Stimulated activated naive CD8-positive, alpha-beta T cell treated with anti-CD3 and anti-CD28 coated beads, Interleukin-15, Interleukin-2, amounts not matched to agents 100 U/mL and 50 U/mL, for 24 hours (primary cell): ENCODE measurements at regions not wholly inside any gene's neighbourhood (a gene's known extent, or its start where the extent isn't known, plus 50 kb on each side); places are given as distances from the start of the nearest gene placed in this dataset.

Experiments used
- ATAC-seq: fragments of 150-1000 bp; cut with Tn5 transposase; one replicate; pipeline ENCODE4 v1.10.0; 2021
- DNase-seq: peaks from one replicate; pipeline ENCODE4 v3.0.0; 2021

DNA sequence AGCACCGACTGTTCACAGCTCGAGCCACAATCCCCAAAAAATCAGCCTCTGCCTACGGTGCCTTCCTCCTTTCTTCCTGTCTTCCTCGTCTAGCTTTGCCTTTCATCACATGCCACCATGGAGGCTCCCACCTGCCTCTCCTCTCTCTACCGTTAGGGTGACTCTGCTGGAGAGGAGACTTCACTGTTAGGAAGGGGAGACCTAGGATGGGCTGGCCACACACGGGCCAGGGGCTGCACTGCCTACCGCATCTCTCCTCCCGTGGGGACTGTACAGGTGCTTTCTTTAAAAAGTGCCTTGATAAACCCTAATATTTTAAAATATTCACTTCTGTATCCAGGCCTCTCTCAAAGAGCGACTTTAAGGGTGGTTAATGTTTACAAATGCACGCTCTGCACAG, 1104.7 kb downstream of the BCL11B start:
- DNase-seq (no peak), ATAC-seq (no peak)

GRCh38 chr14:98167705-98168104, 1104.3 kb downstream of the BCL11B start:
- ATAC-seq (no peak), DNase-seq (peak; percentile 52)

DNA sequence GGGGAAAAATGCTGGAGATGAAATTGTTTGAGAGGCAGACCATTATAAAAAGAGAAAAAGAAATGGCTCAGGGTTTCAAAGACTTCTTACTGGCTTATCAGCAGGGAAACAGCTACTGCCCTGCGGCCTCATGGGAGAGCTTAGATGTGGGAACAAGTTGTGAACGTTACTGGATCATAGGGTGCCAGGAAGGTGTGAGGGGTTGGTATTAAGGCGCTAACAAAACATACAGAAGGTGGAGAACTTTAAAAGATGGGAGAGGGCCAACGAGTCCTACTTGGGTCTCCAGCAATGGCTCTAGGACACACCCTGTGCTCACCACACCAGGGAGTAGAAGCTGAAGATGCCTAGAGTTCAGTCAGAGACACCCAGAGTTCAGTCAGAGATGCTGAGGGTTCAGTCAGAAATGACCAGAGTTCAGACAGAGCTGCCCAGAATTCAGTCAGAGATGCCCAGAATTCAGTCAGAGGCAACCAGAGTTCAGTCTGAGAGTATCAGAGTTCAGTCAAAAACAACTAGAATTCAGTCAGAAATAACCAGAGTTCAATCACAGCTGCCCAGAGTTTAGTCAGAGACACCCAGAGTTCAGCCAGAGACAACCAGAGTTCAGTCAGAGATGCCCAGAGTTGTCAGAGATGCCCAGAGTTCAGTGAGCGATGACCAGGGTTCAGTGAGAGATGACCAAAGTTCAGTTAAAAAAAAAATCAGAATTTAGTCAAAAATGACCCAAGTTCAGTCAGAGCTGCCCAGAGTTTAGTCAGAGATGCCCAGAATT, 1103.6 kb downstream of the BCL11B start:
- no peak for ATAC-seq
- DNase-seq, result no peak

DNA sequence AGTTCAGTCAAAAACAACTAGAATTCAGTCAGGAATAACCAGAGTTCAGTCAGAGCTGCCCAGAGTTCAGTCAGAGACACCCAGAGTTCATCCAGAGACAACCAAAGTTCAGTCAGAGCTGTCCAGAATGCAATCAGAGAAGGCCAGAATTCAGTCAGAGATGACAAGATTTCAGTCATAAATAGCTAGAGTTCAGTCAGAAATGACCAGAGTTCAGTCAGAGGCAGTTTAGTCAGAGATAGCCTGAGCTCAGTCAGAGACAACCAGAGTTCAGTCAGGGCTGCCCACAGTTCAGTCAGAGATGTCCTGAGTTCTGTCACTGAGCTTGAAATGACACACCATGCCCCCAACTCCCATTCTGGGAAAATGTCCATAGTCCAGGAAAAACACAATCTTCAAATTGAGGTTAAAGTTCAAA, 1102.8 kb downstream of the BCL11B start:
- DNase-seq, result no peak
- peak; percentile 62 for ATAC-seq

- ATAC-seq (no peak), DNase-seq (no peak)
Measured at GRCh38 chr14:98170575-98170974, 1101.4 kb downstream of the BCL11B start.

- DNase-seq (peak; percentile 53), ATAC-seq (peak; percentile 15)
Measured at GRCh38 chr14:98171654-98172053, 1100.3 kb downstream of the BCL11B start.

- ATAC-seq, result no peak
- DNase-seq, result no peak
Measured at GRCh38 chr14:98172243-98172778, 1099.7 kb downstream of the BCL11B start.

DNA sequence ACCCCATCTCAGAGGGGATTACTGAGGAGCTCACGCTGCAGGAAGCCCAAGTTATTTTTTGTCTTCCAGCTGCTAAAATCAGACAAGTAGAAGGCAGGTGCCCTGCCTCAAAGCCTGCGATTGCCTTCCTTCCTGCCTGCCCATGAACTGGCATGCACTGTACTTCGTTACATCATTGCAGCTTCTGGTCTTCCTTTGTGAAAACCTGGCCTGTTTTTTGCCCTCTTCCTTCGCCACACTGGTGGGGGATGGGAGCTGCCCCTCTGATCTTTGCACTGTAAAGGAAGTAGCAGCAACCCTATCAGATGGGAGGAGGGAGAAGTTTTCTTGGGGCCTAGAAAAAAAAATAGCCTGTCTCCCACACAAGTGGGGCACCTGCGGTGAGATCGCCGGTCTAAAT, 1098.7 kb downstream of the BCL11B start:
- peak; percentile 59 for DNase-seq
- no peak for ATAC-seq

DNA sequence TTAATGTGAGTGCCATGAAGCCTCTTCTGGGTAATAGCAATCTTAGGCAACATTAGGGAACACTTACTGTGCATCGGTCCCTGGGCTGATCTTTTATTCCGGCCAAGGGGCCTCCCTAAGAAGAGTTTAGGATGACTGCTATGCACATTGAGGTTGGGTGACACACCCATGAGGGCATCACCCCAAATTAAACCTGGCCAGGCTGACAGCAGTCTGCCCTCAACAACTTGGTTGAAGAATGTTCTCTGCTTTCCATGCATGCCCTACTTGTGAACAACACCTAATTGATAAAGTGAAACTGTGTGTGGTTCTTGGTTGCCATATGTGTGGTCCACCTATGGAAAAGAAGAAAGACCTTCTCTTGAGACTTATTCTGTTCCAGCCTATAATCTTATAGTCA, 1098.0 kb downstream of the BCL11B start:
- DNase-seq, result peak; percentile 61
- peak; percentile 26 for ATAC-seq

DNA sequence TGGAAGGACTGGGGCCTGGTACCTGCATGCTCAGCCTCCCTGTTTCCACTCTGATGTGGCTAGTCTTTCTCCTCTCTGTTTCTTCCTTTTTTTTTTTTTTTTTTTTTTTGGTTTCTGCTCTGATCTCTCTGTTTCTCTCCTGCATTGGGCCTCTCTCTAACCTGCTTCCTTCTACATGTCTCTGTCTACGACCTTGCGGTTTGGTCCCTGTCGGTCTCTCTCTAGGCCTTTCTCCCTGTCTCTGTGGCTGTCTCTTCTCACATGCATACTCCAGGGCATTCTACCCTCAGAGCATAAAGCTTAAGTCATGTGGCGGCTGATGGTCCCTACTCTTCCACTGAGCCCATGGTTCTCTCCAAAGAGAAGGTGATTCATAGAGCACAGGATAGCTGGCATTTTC, 1096.6 kb downstream of the BCL11B start:
- DNase-seq (no peak), ATAC-seq (no peak)

DNA sequence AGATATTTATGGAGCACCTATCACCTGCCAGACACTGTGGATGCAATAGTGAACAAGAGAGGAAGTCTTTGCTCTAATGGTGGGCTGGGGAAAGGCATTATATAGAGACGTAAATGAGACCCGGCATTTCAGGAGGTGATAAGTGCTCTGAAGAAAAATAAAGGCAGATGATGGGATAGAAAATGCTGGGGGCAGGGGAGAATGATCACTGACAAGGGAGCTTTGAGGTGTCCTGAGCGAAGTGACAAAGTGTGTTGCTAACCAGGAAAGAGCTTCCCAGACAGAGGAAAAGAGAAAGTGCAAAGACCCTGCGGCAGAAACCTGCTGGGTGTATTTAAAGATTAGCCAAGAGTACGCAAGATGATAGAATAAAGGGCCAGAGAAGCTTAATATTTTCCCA, 1096.1 kb downstream of the BCL11B start:
- ATAC-seq, result no peak
- DNase-seq, result no peak

DNA sequence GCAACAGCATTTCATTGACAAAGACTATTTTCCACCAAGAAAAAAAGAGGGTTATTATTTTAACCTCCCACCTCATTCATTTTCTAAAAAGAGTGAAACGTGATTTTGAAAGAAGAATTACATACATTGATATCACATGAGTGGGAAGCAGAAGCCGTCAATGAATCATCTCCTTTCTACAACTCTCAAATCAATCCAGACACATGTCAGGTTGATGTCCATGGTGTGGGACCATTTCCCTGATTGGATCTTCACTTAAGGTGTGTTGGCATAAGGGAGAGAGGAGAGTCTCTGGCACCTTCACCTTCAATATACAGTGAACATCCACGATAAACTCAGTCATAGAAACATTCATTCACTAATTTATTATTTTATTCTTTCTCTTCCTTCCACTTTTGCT, 1095.1 kb downstream of the BCL11B start:
- ATAC-seq (peak; percentile 6), DNase-seq (no peak)

GRCh38 chr14:98177551-98177950, 1094.4 kb downstream of the BCL11B start:
- ATAC-seq (peak; percentile 80), DNase-seq (peak; percentile 72)

DNA sequence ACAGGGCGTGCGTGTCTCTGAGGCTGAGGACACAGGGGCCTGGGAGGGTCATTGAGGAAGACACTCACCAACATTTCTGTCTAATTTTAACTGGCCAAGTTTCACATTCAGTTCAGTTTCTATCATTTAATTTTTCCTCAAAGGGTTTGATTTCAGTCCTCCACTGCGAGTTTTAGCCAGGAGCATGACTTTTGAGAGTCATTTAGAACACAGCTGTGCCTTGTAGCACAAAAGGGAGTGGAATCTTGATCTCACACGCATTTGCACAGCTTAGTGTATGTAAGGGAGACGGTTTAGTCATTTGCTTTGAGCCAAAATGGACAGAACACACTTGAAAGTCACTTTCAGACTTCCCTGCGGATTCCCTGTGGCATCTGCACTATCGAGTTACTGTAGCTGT, 1090.8 kb downstream of the BCL11B start:
- DNase-seq (no peak), ATAC-seq (no peak)

GRCh38 chr14:98181768-98182167, 1090.2 kb downstream of the BCL11B start:
- DNase-seq, result no peak

GRCh38 chr14:98182393-98183055, 1089.5 kb downstream of the BCL11B start:
- peak; percentile 76 for DNase-seq
- ATAC-seq, result peak; percentile 81

More at GRCh38 chr14:98181768-98182167, 1090.2 kb downstream of the BCL11B start:
- ATAC-seq, result no peak

- ATAC-seq (no peak), DNase-seq (no peak)
Measured at GRCh38 chr14:98183556-98183955, 1088.4 kb downstream of the BCL11B start.

- no peak for ATAC-seq
- DNase-seq, result no peak
Measured at GRCh38 chr14:98184457-98184856, 1087.5 kb downstream of the BCL11B start.

DNA sequence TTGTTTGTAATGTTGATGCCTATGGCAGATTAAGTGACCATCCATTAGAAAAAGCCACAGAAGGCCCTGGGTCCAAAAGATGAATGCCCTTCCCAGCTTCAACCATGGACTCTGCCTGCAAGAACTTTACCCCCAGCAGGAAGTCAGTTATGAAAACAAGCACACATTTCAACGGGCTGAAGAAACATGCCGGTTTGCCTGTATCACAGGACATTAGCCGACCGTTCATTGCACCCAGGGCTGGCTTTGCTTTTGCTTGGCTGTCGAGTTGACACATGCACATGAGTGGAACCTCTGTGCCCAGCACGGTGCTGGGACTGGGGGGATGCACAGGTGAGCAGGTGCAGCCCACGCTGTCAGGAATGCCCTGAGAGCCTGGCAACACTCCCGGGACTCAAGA, 1087.0 kb downstream of the BCL11B start:
- ATAC-seq (no peak), DNase-seq (no peak)

DNA sequence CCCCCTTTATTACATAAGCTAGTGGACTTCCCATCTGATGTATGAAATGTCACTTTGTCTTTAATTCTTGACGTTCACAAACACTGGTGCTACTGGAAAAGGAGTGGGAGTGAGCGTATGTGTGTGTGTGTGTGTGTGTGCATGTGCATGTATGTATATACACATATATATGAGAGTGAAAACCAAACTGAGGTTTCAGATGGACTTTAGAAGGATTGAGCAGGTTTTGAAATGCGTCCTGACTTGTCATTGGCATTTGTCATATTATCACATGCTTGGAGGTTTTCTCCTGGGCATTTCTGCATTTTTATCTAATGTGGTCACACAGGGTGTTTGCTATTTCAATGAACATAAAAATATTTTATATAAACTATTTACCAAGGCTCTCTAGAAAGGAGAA, 1085.9 kb downstream of the BCL11B start:
- DNase-seq (no peak), ATAC-seq (no peak)

GRCh38 chr14:98187281-98187680, 1084.7 kb downstream of the BCL11B start:
- ATAC-seq, result no peak
- DNase-seq, result no peak

- peak; percentile 53 for ATAC-seq
- no peak for DNase-seq
Measured at GRCh38 chr14:98189062-98189461, 1082.9 kb downstream of the BCL11B start.

- DNase-seq, result no peak
- ATAC-seq, result peak; percentile 63
Measured at GRCh38 chr14:98189511-98189910, 1082.5 kb downstream of the BCL11B start.

DNA sequence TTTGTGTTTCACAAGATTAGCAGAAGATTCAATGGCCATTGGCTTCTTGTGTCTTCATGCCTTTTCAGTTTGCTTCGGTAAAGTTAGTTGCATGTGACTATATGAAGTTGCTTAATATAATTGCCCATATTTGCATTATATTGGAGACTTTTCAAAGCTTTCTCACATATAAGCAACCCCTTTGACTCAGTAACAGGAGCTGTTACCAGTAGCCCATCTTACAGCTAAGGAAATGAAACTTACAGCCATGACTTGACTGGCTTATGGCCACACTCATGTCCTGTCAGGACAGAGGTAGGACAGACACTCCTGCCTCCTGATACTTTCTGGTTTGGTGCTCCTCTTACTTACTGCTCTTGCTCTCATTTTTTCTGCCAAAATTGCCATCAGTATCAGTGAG, 1082.1 kb downstream of the BCL11B start:
- DNase-seq, result no peak
- no peak for ATAC-seq
